Suprapubic skin (tissue), 4 donors: ENCODE measurements at regions not wholly inside any gene's neighbourhood (a gene's known extent, or its start where the extent isn't known, plus 50 kb on each side); places are given as distances from the start of the nearest gene placed in this dataset.

Experiments
- CTCF ChIP-seq, 2 donors: fragments of 200-600 bp in 1 of 2; fragments of 450-650 bp in 1 of 2; sonication (generic) in 1 of 2; IDR thresholded peaks; one replicate each; pipeline ENCODE4 v1.5.1; 2016 to 2019; ENCODE audit warnings: antibody characterized with exemption in 2 of 2, mild to moderate bottlenecking in 1 of 2, moderate library complexity in 1 of 2
- POLR2A ChIP-seq, 2 donors: fragments of 450-650 bp; IDR thresholded peaks; one replicate each; pipeline ENCODE4 v1.6.1; 2017; ENCODE audit warnings: antibody characterized with exemption in 2 of 2, mild to moderate bottlenecking in 2 of 2, moderate library complexity in 2 of 2
- POLR2AphosphoS5 ChIP-seq, 3 donors: sonication (generic); formaldehyde crosslinking; IDR thresholded peaks; one replicate each; pipeline ENCODE4 v1.6.1; 2017; ENCODE audit warnings: antibody characterized with exemption in 3 of 3

GRCh38 chr4:7129871-7130620, 62.2 kb upstream of the GRPEL1 start:
- no peak for TF ChIP-seq POLR2AphosphoS5 (IDR thresholded peaks at IDR 0.05)
- no peak for TF ChIP-seq POLR2A (IDR thresholded peaks at IDR 0.05)
- no peak for TF ChIP-seq CTCF (IDR thresholded peaks at IDR 0.05)
